Ishikawa (cell line): ENCODE measurements at regions not wholly inside any gene's neighbourhood (a gene's known extent, or its start where the extent isn't known, plus 50 kb on each side); places are given as distances from the start of the nearest gene placed in this dataset.

Experiments used
- CEBPB ChIP-seq: IDR thresholded peaks from 2 replicates; pipeline ENCODE4 v1.6.1; 2012
- CREB1 ChIP-seq: IDR thresholded peaks from 2 replicates; pipeline ENCODE4 v1.6.1; 2012; ENCODE audit warnings: low read depth
- EGR1 ChIP-seq: IDR thresholded peaks from 2 replicates; pipeline ENCODE4 v1.6.1; 2012
- EP300 ChIP-seq: IDR thresholded peaks from 2 replicates; pipeline ENCODE4 v1.6.1; 2012; ENCODE audit warnings: borderline replicate concordance
- FOXM1 ChIP-seq: IDR thresholded peaks from 2 replicates; pipeline ENCODE4 v1.6.1; 2012; ENCODE audit warnings: low read depth, borderline replicate concordance
- NFIC ChIP-seq: IDR thresholded peaks from 2 replicates; pipeline ENCODE4 v1.6.1; 2012
- RAD21 ChIP-seq: IDR thresholded peaks from 2 replicates; pipeline ENCODE4 v1.6.1; 2012; ENCODE audit warnings: low read depth
- TAF1 ChIP-seq: IDR thresholded peaks from 2 replicates; pipeline ENCODE4 v1.6.1; 2012; ENCODE audit warnings: low read depth, mild to moderate bottlenecking
- TCF12 ChIP-seq: IDR thresholded peaks from 2 replicates; pipeline ENCODE4 v1.6.1; 2012; ENCODE audit warnings: low read depth
- TEAD4 ChIP-seq: IDR thresholded peaks from 2 replicates; pipeline ENCODE4 v1.6.1; 2012
- YY1 ChIP-seq: IDR thresholded peaks from 2 replicates; pipeline ENCODE4 v1.6.1; 2012; ENCODE audit warnings: low read depth
- ZBTB7A ChIP-seq: IDR thresholded peaks from 2 replicates; pipeline ENCODE4 v1.6.1; 2012; ENCODE audit warnings: low read depth
- TF ChIP-seq, protein P1 (sequence below): IDR thresholded peaks from 2 replicates; pipeline ENCODE4 v1.6.1; 2012; ENCODE audit warnings: low read depth, mild to moderate bottlenecking
- TF ChIP-seq, protein P2 (sequence below): IDR thresholded peaks from 2 replicates; pipeline ENCODE4 v1.6.1; 2012
- TF ChIP-seq, protein P3 (sequence below): IDR thresholded peaks from 2 replicates; pipeline ENCODE4 v1.6.1; 2012

DNA sequence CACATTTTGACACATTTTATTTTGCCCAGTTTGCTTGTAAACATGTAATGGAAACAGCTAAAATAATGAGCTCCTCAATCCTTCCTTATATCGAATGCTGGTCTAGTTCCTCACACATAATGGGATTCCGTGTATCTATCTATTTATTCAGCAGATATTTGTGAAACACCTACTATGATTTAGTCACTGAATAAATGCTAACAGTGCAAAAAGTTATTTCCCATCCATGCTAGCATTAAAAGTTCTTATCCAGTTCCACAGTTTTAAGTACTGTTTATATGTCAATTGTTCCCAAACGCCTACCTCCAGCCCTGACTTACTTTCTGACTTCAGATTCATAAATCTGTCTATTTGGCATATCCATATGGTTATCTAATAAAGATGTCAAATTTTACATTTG, 1788.7 kb upstream of the FLRT2 start:
- TF ChIP-seq, protein P1, sequence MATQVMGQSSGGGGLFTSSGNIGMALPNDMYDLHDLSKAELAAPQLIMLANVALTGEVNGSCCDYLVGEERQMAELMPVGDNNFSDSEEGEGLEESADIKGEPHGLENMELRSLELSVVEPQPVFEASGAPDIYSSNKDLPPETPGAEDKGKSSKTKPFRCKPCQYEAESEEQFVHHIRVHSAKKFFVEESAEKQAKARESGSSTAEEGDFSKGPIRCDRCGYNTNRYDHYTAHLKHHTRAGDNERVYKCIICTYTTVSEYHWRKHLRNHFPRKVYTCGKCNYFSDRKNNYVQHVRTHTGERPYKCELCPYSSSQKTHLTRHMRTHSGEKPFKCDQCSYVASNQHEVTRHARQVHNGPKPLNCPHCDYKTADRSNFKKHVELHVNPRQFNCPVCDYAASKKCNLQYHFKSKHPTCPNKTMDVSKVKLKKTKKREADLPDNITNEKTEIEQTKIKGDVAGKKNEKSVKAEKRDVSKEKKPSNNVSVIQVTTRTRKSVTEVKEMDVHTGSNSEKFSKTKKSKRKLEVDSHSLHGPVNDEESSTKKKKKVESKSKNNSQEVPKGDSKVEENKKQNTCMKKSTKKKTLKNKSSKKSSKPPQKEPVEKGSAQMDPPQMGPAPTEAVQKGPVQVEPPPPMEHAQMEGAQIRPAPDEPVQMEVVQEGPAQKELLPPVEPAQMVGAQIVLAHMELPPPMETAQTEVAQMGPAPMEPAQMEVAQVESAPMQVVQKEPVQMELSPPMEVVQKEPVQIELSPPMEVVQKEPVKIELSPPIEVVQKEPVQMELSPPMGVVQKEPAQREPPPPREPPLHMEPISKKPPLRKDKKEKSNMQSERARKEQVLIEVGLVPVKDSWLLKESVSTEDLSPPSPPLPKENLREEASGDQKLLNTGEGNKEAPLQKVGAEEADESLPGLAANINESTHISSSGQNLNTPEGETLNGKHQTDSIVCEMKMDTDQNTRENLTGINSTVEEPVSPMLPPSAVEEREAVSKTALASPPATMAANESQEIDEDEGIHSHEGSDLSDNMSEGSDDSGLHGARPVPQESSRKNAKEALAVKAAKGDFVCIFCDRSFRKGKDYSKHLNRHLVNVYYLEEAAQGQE: no peak
- no peak for TF ChIP-seq YY1
- TF ChIP-seq TEAD4: no peak

DNA sequence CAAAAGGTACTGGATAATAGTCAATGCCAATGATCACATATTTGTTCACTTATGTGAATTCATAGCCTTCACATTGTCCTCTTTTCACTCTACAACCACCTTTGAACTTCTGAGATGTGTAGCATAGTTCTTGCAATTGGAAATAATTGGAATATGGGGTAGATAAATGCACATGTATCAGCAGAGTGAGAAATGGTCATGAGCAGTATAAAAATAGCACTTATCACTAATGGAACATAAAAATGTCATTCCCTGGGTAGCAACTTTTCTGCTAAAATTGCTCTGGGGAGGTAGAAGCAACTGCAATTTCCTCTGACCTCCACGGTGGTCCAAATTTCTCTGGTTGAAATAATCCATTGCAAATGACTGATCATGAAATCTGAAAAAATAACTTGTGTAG, 1785.7 kb upstream of the FLRT2 start:
- TF ChIP-seq EP300 (no peak), TEAD4 (no peak), TCF12 (no peak), YY1 (no peak), RAD21 (no peak), NFIC (no peak)

DNA sequence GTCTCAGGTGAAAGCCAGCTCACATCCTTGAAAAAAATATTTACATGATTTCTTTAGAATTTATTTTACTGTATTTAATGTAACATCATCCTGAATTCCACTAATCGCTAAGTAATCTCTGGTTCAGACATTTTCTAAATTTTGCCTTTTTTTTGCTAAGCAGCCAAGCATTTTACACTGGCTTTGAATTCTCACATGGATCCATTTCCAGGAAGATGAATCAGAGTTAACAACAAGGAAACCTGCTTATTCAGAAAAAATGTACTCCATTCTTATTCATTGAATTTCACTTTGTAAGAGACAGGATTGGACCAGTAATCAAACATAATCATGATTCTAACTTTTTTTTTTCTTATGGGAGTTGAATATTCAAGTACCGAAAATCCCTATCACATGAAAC, 1785.1 kb upstream of the FLRT2 start:
- TF ChIP-seq FOXM1 (no peak), CREB1 (no peak), NFIC (no peak), RAD21 (no peak), CEBPB (no peak)

DNA sequence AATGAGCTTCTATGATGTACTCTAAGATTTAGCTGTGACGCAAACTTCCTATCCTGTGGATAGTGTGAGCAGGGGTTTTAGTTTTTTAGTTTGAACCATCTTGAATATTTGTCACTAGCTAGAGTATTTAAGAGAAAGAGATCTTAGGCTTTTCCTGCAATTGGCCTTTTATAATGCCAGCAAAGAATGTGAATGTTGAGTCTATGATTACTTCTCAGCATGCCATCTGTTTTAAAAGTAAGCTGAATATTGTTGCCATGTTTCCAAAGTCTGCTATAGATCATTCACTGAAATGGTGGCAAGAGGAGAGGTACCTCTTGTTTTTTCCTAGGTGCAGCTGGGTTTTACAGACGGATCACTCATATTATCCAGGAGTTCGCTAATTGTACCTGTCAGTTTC, 1783.6 kb upstream of the FLRT2 start:
- TF ChIP-seq NFIC (no peak), ZBTB7A (no peak)

DNA sequence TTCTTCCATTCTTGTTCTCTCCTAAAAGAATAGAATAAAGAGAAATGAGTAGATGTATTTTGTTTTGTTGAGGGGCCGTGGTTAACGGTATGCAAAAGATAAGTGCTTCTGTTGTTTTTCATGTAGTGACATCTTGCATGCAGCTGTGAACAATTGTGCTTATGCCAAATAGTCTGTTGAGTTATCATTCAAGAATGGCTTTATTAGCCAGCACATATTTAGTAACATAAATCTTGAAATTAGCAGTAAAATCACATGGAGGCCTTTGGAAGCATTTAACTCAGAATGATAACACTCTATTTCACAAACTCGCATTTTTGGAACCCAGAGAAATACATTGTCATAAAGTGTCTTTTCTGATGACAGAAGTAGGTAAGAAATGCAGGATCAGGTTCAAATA, 1772.0 kb upstream of the FLRT2 start:
- TF ChIP-seq CEBPB: no peak
- TF ChIP-seq FOXM1: no peak
- TF ChIP-seq, protein P2, sequence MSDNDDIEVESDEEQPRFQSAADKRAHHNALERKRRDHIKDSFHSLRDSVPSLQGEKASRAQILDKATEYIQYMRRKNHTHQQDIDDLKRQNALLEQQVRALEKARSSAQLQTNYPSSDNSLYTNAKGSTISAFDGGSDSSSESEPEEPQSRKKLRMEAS: no peak

DNA sequence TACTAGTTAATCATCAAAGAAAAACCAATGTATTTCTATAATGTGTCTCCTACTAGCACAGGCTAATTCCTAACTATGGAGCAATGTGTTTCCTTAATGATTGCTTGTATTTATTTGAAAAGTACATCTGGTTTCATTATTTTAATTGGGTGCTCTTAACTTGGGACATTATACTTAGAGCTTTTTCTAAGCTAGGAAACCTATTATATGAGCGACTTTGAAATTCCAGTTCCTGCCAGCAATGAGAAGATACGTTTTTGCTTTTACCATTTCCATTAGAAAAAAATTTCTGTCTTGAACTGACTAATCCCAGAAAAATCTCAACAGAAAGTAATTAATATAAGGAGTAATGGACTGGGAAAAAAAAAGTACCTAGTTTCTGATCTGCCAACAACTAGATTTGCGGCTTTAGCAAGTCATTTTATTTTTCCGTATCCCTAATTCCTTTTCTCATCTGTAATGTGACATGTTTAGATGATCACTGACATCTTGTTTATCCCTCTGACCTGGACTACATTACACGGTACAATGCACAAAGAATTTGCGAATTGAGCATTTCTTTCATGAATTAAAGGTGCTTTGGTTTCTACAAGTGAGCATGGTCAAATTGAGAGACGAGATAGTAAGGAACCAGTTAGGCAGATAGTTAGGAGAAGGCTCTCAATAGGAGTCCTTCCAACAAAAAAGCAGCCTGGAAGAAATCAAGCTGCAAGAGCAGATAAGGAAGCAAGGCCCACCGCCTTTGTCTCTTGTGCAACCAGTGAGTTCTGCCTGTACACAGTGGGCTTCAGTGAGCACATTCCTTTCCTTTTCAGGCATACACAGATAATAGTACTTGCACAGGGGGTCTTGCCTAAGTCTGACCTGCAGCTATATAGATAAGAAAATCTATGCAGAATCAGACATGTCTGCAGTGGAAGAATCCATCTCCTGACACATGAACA, 1765.0 kb upstream of the FLRT2 start:
- TF ChIP-seq EGR1 (no peak), NFIC (no peak), TEAD4 (no peak), CREB1 (no peak), EP300 (no peak), TCF12 (no peak), ZBTB7A (no peak), YY1 (no peak), FOXM1 (no peak), RAD21 (no peak), CEBPB (no peak), TAF1 (no peak)
- TF ChIP-seq, protein P2: no peak
- TF ChIP-seq, protein P3, sequence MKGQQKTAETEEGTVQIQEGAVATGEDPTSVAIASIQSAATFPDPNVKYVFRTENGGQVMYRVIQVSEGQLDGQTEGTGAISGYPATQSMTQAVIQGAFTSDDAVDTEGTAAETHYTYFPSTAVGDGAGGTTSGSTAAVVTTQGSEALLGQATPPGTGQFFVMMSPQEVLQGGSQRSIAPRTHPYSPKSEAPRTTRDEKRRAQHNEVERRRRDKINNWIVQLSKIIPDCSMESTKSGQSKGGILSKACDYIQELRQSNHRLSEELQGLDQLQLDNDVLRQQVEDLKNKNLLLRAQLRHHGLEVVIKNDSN: no peak
- TF ChIP-seq, protein P1: no peak

DNA sequence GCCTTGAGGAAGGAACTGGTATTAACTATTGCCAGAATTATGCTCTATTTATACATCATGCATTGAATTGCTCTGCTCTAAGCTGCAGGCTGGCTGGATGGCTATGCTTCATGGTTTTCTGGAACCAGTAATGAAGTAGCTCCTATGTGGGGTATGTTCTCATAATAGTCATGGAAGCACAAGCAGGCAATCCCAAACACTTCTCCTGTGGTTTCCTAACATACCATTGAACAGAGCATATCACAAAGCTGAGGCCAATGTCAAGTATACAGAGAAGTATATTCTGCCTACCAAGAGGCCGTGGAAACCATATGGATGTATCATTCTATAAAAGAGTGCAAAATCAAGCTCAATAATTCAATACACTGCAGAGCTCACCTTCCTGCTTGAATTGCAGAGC, 1752.4 kb upstream of the FLRT2 start:
- TF ChIP-seq ZBTB7A (no peak), FOXM1 (no peak), TEAD4 (no peak), TAF1 (no peak), YY1 (no peak), EGR1 (no peak), TCF12 (no peak), CREB1 (no peak), CEBPB (no peak), RAD21 (no peak), EP300 (no peak), NFIC (no peak)
- TF ChIP-seq, protein P1: no peak
- TF ChIP-seq, protein P3: no peak
- TF ChIP-seq, protein P2: no peak
